ENCODE measurements at regions not wholly inside any gene's neighbourhood (a gene's known extent, or its start where the extent isn't known, plus 50 kb on each side); places are given as distances from the start of the nearest gene placed in this dataset.

- intact Hi-C loops (cut with DNase I; ENCODE audit: low total_unique reads), result no loop called here
- Histone ChIP-seq H3K36me3 (no peaks in the 10 kb centered on the region), H3K9me3 (no peaks in the 10 kb centered on the region), H3K4me1 (no peaks in the 10 kb centered on the region), H3K27ac (no peak overlapping the region), H3K27me3 (no peaks in the 10 kb centered on the region), H3K4me3 (no peak overlapping the region)
- DNase-seq, result no peak
- TF ChIP-seq POLR2A (IDR thresholded peaks at IDR 0.05) (no peak), CTCF (IDR thresholded peaks at IDR 0.05) (no peak)
Measured at GRCh38 chr10:128694851-128695725, 568.9 kb upstream of the MKI67 start.

- TF ChIP-seq POLR2A (IDR thresholded peaks at IDR 0.05) (no peak), CTCF (IDR thresholded peaks at IDR 0.05) (no peak)
- H3K4me1 ChIP-seq, result no peaks in the 10 kb centered on the region
- no peak overlapping the region for H3K27ac ChIP-seq
- H3K27me3 ChIP-seq, result no peaks in the 10 kb centered on the region
- no peaks in the 10 kb centered on the region for H3K36me3 ChIP-seq
- H3K9me3 ChIP-seq, result no peaks in the 10 kb centered on the region
- H3K4me3 ChIP-seq, result no peak overlapping the region
- no peak for DNase-seq
- intact Hi-C loops (cut with DNase I; ENCODE audit: low total_unique reads), result no loop called here
Measured at GRCh38 chr10:128695931-128696330, 569.7 kb upstream of the MKI67 start.

GRCh38 chr10:128697437-128697836 lies 571.2 kb upstream of the MKI67 start:
- Histone ChIP-seq H3K4me1 (no peaks in the 10 kb centered on the region), H3K36me3 (no peaks in the 10 kb centered on the region), H3K4me3 (no peak overlapping the region), H3K27me3 (no peaks in the 10 kb centered on the region), H3K27ac (no peak overlapping the region), H3K9me3 (no peaks in the 10 kb centered on the region)
- no peak for DNase-seq
- TF ChIP-seq CTCF (IDR thresholded peaks at IDR 0.05) (no peak), POLR2A (IDR thresholded peaks at IDR 0.05) (no peak)
- intact Hi-C loops (cut with DNase I; ENCODE audit: low total_unique reads), result no loop called here

- no peak for DNase-seq
Measured at GRCh38 chr10:128701381-128701780, 575.2 kb upstream of the MKI67 start.

More at GRCh38 chr10:128701381-128701780, 575.2 kb upstream of the MKI67 start:
- no peaks in the 10 kb centered on the region for H3K36me3 ChIP-seq
- H3K9me3 ChIP-seq, result no peaks in the 10 kb centered on the region
- H3K4me1 ChIP-seq, result no peaks in the 10 kb centered on the region
- intact Hi-C loops (cut with DNase I; ENCODE audit: low total_unique reads), result no loop called here
- no peak overlapping the region for H3K27ac ChIP-seq
- H3K4me3 ChIP-seq, result no peak overlapping the region
- TF ChIP-seq CTCF (IDR thresholded peaks at IDR 0.05) (no peak), POLR2A (IDR thresholded peaks at IDR 0.05) (no peak)
- H3K27me3 ChIP-seq, result no peaks in the 10 kb centered on the region

Measured in uterus (tissue), 3 donors.